Transverse colon (tissue), 4 donors: ENCODE measurements at regions not wholly inside any gene's neighbourhood (a gene's known extent, or its start where the extent isn't known, plus 50 kb on each side); places are given as distances from the start of the nearest gene placed in this dataset.

Experiments used
- DNase-seq: peaks from one replicate; pipeline ENCODE4 v3.0.0-alpha.2; 2019
- H3K27ac ChIP-seq, 4 donors: fragments of 200-600 bp; sonication (generic); 2 replicates each; pipeline ENCODE4 v1.5.1; 2016 to 2018; ENCODE audit warnings: inconsistent platforms in 4 of 4
- H3K27me3 ChIP-seq: fragments of 200-600 bp; sonication (generic); 2 replicates; pipeline ENCODE4 v1.5.1; 2017; ENCODE audit warnings: inconsistent platforms
- H3K36me3 ChIP-seq, 4 donors: fragments of 200-600 bp; sonication (generic); 2 replicates each; pipeline ENCODE4 v1.5.1; 2017 to 2019; ENCODE audit warnings: inconsistent platforms in 4 of 4
- H3K4me1 ChIP-seq, 4 donors: fragments of 200-600 bp; sonication (generic); 2 replicates each; pipeline ENCODE4 v1.5.1; 2017 to 2020; ENCODE audit warnings: inconsistent platforms in 4 of 4
- H3K4me3 ChIP-seq, 4 donors: fragments of 200-600 bp; sonication (generic); 1 replicate in 1 of 4; 2 replicates in 3 of 4; pipeline versions ENCODE4 v1.5.1 to v1.6.1; 2017 to 2019; ENCODE audit warnings: inconsistent platforms in 4 of 4
- H3K9me3 ChIP-seq, 2 donors: fragments of 200-600 bp; sonication (generic); 2 replicates each; pipeline ENCODE4 v1.5.1; 2017 to 2019; ENCODE audit warnings: inconsistent platforms in 2 of 2
- CTCF ChIP-seq, 5 experiments: fragments of 200-600 bp in 3 of 5; fragments of 450-650 bp in 2 of 5; sonication (generic) in 3 of 5; IDR thresholded peaks; 1 replicate in 2 of 5; 2 replicates in 3 of 5; pipeline ENCODE4 v1.5.1; 2016 to 2017; ENCODE audit warnings: antibody characterized with exemption in 5 of 5, inconsistent platforms in 3 of 5, mild to moderate bottlenecking in 2 of 5, moderate library complexity in 1 of 5
- EP300 ChIP-seq: sonication (generic); formaldehyde crosslinking; IDR thresholded peaks from one replicate; pipeline ENCODE4 v1.6.1; 2017; ENCODE audit warnings: antibody characterized with exemption, low read depth
- POLR2A ChIP-seq: fragments of 450-650 bp; IDR thresholded peaks from one replicate; pipeline ENCODE4 v1.6.1; 2016; ENCODE audit warnings: antibody characterized with exemption, mild to moderate bottlenecking, moderate library complexity
- POLR2AphosphoS5 ChIP-seq, 3 donors: sonication (generic); formaldehyde crosslinking; IDR thresholded peaks; one replicate each; pipeline ENCODE4 v1.6.1; 2016; ENCODE audit warnings: antibody characterized with exemption in 3 of 3
- WGBS, 2 donors: methylation state at CpG; one replicate each; pipeline ENCODE4 v1.1.5; 2018; ENCODE audit warnings: low coverage in 1 of 2; 5-methylcytosine and 5-hydroxymethylcytosine counted together
- in situ Hi-C, 4 donors: fragments of 200-750 bp; cut with MboI; loops; one replicate each; pipeline versions ENCODE4 v1.15.0 to v1.15.1; 2017; ENCODE audit warnings: low sequenced_read_pairs in 3 of 4, low pct_ligation_motif_present in 1 of 4, low pct_unique_long_range_greater_than_20kb in 1 of 4
- intact Hi-C: fragments of 100-400 bp; cut with DNase I; formaldehyde crosslinking; loops from one replicate; pipeline ENCODE4 v1.15.1; 2023; ENCODE audit warnings: low total_unique reads

- no peaks in the 10 kb centered on the region for H3K4me1 ChIP-seq
- intact Hi-C loops (no loop called here), in situ Hi-C loops (no loop called here)
- 69% methylated on average over 9 of the region's 9 CpGs; no CpG with 5 or more reads in 1 of the 2 donors for WGBS, 2 donors
- TF ChIP-seq CTCF (IDR thresholded peaks at IDR 0.05) (no peak), EP300 (no peak), POLR2A (no peak), POLR2AphosphoS5 (IDR thresholded peaks at IDR 0.05) (no peak)
- H3K27me3 ChIP-seq, result no peaks in the 10 kb centered on the region
- no peak for DNase-seq
- H3K4me3 ChIP-seq, result no peak overlapping the region
- H3K9me3 ChIP-seq, result no peaks in the 10 kb centered on the region
- H3K27ac ChIP-seq, result no peak overlapping the region
- no peaks in the 10 kb centered on the region for H3K36me3 ChIP-seq
Measured at GRCh38 chr6:165746331-165746730, 83.3 kb upstream of the PDE10A start.

GRCh38 chr6:165745492-165745891 lies 82.5 kb upstream of the PDE10A start:
- Histone ChIP-seq H3K9me3 (no peaks in the 10 kb centered on the region), H3K4me3 (no peak overlapping the region), H3K27ac (no peak overlapping the region), H3K36me3 (no peaks in the 10 kb centered on the region), H3K27me3 (no peaks in the 10 kb centered on the region), H3K4me1 (no peaks in the 10 kb centered on the region)
- intact Hi-C loops, result no loop called here
- TF ChIP-seq POLR2AphosphoS5 (IDR thresholded peaks at IDR 0.05), result no peak
- no peak for TF ChIP-seq CTCF (IDR thresholded peaks at IDR 0.05)
- WGBS, 2 donors, result 86 to 89% methylated on average over 3 of the region's 3 CpGs
- DNase-seq, result no peak
- in situ Hi-C loops, result no loop called here

GRCh38 chr6:165744555-165745228 lies 81.7 kb upstream of the PDE10A start:
- no peak overlapping the region for H3K4me3 ChIP-seq
- H3K9me3 ChIP-seq, result no peaks in the 10 kb centered on the region
- intact Hi-C loops (no loop called here), in situ Hi-C loops (no loop called here)
- no peak for TF ChIP-seq CTCF (IDR thresholded peaks at IDR 0.05)
- no peak for TF ChIP-seq EP300
- TF ChIP-seq POLR2A, result no peak
- TF ChIP-seq POLR2AphosphoS5 (IDR thresholded peaks at IDR 0.05), result no peak
- no peaks in the 10 kb centered on the region for H3K4me1 ChIP-seq
- H3K27me3 ChIP-seq, result no peaks in the 10 kb centered on the region
- DNase-seq, result no peak
- no peak overlapping the region for H3K27ac ChIP-seq
- 38 to 60% methylated on average over 1 of the region's 1 CpG for WGBS, 2 donors
- H3K36me3 ChIP-seq, result no peaks in the 10 kb centered on the region

- 74 to 83% methylated on average over 6 of the region's 6 CpGs for WGBS, 2 donors
- in situ Hi-C loops (no loop called here), intact Hi-C loops (no loop called here)
- Histone ChIP-seq H3K4me1 (no peaks in the 10 kb centered on the region), H3K27ac (no peak overlapping the region), H3K36me3 (no peaks in the 10 kb centered on the region), H3K27me3 (no peaks in the 10 kb centered on the region), H3K9me3 (no peaks in the 10 kb centered on the region), H3K4me3 (no peak overlapping the region)
- DNase-seq, result no peak
- TF ChIP-seq EP300 (no peak), CTCF (IDR thresholded peaks at IDR 0.05) (no peak)
Measured at GRCh38 chr6:165743366-165743898, 80.4 kb upstream of the PDE10A start.
